HEK293 (cell line): ENCODE measurements at regions not wholly inside any gene's neighbourhood (a gene's known extent, or its start where the extent isn't known, plus 50 kb on each side); places are given as distances from the start of the nearest gene placed in this dataset.

Experiments used
- MEIS1 ChIP-seq: sonication (generic); formaldehyde crosslinking; IDR thresholded peaks from 2 replicates; pipeline ENCODE4 v1.8.1; 2022; ENCODE audit warnings: missing genetic modification reagents, mild to moderate bottlenecking, borderline replicate concordance
- PATZ1 ChIP-seq: fragments of 450-650 bp; formaldehyde crosslinking; IDR thresholded peaks from 2 replicates; pipeline ENCODE4 v1.5.1; 2016; ENCODE audit warnings: missing biosample characterization, missing genetic modification characterization
- SETDB1 ChIP-seq: IDR thresholded peaks from one replicate; pipeline ENCODE4 v1.6.1; 2017; ENCODE audit warnings: mild to moderate bottlenecking, low read length, moderate library complexity, mixed read lengths; ENCODE audit not compliant: insufficient read length
- YY1 ChIP-seq: fragments of 450-650 bp; formaldehyde crosslinking; IDR thresholded peaks from 2 replicates; pipeline ENCODE4 v1.5.1; 2018; ENCODE audit warnings: missing biosample characterization, missing genetic modification characterization
- ZNF184 ChIP-seq: fragments of 450-650 bp; IDR thresholded peaks from 2 replicates; pipeline ENCODE4 v1.5.1; 2018; ENCODE audit warnings: missing biosample characterization, mild to moderate bottlenecking, missing genetic modification characterization
- ZNF274 ChIP-seq, 2 experiments: fragments of 200-500 bp in 1 of 2; fragments of 450-650 bp in 1 of 2; sonication (Bioruptor generic) in 1 of 2; formaldehyde crosslinking in 1 of 2; IDR thresholded peaks; 2 replicates each; pipeline versions ENCODE4 v1.5.1 to v1.6.1; 2014 to 2016; ENCODE audit warnings: borderline replicate concordance in 1 of 2, inconsistent platforms in 1 of 2, low read length in 1 of 2, missing biosample characterization in 1 of 2, missing genetic modification characterization in 1 of 2
- ZNF654 ChIP-seq: fragments of 450-650 bp; formaldehyde crosslinking; IDR thresholded peaks from 2 replicates; pipeline ENCODE4 v1.5.1; 2016; ENCODE audit warnings: low read depth, missing biosample characterization, missing genetic modification characterization
- ZNF658 ChIP-seq: fragments of 450-650 bp; formaldehyde crosslinking; IDR thresholded peaks from 2 replicates; pipeline ENCODE4; 2016; ENCODE audit warnings: missing biosample characterization, missing genetic modification characterization
- ZNF785 ChIP-seq: fragments of 450-650 bp; formaldehyde crosslinking; IDR thresholded peaks from 2 replicates; pipeline ENCODE4 v1.5.1; 2016; ENCODE audit warnings: missing biosample characterization, missing genetic modification characterization
- TF ChIP-seq, protein P1 (sequence below): fragments of 450-650 bp; formaldehyde crosslinking; IDR thresholded peaks from 2 replicates; pipeline ENCODE4 v1.5.1; 2017; ENCODE audit warnings: missing biosample characterization, mild to moderate bottlenecking, missing genetic modification characterization, moderate library complexity
- TF ChIP-seq, protein P2 (sequence below): fragments of 450-650 bp; formaldehyde crosslinking; IDR thresholded peaks from 2 replicates; pipeline ENCODE4 v1.5.1; 2016; ENCODE audit warnings: missing biosample characterization, missing genetic modification characterization
- TF ChIP-seq, protein P3 (sequence below): fragments of 450-650 bp; formaldehyde crosslinking; IDR thresholded peaks from 2 replicates; pipeline ENCODE4 v1.5.1; 2017; ENCODE audit warnings: missing biosample characterization, missing genetic modification characterization

DNA sequence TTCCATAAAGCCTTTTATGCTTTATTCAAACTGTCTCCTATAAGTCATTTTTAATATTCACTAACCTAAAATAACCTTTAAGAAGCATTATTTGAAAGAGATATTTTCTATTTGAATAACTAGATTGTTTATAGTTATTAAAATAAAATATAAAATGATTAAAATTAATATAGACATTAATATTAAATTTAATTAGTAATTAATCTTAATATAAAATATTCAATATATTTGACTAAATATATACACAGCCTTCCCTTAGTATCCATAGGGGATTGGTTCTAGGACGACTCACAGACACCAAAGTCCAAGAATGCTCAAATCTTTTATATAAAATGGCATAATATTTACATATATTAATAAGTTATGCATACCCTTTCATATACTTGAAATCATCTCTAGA, 1014.1 kb downstream of the TBL1XR1 start:
- TF ChIP-seq, protein P1, sequence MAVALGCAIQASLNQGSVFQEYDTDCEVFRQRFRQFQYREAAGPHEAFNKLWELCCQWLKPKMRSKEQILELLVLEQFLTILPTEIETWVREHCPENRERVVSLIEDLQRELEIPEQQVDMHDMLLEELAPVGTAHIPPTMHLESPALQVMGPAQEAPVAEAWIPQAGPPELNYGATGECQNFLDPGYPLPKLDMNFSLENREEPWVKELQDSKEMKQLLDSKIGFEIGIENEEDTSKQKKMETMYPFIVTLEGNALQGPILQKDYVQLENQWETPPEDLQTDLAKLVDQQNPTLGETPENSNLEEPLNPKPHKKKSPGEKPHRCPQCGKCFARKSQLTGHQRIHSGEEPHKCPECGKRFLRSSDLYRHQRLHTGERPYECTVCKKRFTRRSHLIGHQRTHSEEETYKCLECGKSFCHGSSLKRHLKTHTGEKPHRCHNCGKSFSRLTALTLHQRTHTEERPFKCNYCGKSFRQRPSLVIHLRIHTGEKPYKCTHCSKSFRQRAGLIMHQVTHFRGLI (tag by site-specific recombination) = no peak
- TF ChIP-seq SETDB1 (no peak), ZNF785 (tag by site-specific recombination) (no peak), PATZ1 (tag by site-specific recombination) (no peak), MEIS1 (CRISPR knock-in tag) (no peak), ZNF184 (no peak), ZNF654 (tag by site-specific recombination) (no peak), ZNF274 (IDR thresholded peaks at IDR 0.05; ENCODE audit: low read length) (no peak), ZNF274 (tag by site-specific recombination; IDR thresholded peaks at IDR 0.05; ENCODE audit: borderline replicate concordance) (no peak), YY1 (tag by site-specific recombination) (no peak), ZNF658 (no peak)
- TF ChIP-seq, protein P2, sequence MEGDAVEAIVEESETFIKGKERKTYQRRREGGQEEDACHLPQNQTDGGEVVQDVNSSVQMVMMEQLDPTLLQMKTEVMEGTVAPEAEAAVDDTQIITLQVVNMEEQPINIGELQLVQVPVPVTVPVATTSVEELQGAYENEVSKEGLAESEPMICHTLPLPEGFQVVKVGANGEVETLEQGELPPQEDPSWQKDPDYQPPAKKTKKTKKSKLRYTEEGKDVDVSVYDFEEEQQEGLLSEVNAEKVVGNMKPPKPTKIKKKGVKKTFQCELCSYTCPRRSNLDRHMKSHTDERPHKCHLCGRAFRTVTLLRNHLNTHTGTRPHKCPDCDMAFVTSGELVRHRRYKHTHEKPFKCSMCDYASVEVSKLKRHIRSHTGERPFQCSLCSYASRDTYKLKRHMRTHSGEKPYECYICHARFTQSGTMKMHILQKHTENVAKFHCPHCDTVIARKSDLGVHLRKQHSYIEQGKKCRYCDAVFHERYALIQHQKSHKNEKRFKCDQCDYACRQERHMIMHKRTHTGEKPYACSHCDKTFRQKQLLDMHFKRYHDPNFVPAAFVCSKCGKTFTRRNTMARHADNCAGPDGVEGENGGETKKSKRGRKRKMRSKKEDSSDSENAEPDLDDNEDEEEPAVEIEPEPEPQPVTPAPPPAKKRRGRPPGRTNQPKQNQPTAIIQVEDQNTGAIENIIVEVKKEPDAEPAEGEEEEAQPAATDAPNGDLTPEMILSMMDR (tag by site-specific recombination) = no peak
- TF ChIP-seq, protein P3, sequence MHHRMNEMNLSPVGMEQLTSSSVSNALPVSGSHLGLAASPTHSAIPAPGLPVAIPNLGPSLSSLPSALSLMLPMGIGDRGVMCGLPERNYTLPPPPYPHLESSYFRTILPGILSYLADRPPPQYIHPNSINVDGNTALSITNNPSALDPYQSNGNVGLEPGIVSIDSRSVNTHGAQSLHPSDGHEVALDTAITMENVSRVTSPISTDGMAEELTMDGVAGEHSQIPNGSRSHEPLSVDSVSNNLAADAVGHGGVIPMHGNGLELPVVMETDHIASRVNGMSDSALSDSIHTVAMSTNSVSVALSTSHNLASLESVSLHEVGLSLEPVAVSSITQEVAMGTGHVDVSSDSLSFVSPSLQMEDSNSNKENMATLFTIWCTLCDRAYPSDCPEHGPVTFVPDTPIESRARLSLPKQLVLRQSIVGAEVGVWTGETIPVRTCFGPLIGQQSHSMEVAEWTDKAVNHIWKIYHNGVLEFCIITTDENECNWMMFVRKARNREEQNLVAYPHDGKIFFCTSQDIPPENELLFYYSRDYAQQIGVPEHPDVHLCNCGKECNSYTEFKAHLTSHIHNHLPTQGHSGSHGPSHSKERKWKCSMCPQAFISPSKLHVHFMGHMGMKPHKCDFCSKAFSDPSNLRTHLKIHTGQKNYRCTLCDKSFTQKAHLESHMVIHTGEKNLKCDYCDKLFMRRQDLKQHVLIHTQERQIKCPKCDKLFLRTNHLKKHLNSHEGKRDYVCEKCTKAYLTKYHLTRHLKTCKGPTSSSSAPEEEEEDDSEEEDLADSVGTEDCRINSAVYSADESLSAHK (tag by site-specific recombination) = no peak
